ENCODE measurements at regions not wholly inside any gene's neighbourhood (a gene's known extent, or its start where the extent isn't known, plus 50 kb on each side); places are given as distances from the start of the nearest gene placed in this dataset.

DNA sequence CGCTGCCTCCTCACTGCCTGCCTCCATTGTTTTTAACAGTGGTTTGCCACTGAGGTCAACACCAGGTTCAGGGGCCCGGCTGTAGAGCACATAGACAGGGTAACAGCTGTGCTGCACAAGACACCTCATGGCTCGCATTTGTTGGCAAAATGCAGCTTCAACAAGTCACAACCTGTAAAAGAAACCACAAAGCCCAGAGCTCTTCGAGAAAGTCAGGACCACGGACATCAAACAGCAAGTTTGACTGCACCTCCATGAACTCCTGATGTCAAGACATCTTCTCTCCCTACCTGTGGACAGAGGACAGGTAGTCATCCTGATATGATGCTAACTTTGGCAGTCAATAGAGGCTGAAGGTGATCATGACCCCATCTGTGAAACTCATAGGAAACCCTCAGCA is 142.4 kb upstream of the SOX9 start:
- no peak for DNase-seq

- DNase-seq: no peak
These were observed 140.6 kb upstream of the SOX9 start for GRCh38 chr17:71980171-71980570.

GRCh38 chr17:71983828-71984227 is 137.0 kb upstream of the SOX9 start:
- DNase-seq: no peak

- no peak for DNase-seq
These were observed 135.4 kb upstream of the SOX9 start for GRCh38 chr17:71985111-71986039.

- no peak for DNase-seq
These were observed 133.9 kb upstream of the SOX9 start for GRCh38 chr17:71986886-71987285.

GRCh38 chr17:71987634-71988033 is 133.2 kb upstream of the SOX9 start:
- no peak for DNase-seq

- no peak for DNase-seq
These were observed 131.7 kb upstream of the SOX9 start for GRCh38 chr17:71989117-71989516.

GRCh38 chr17:71993363-71993762 is 127.5 kb upstream of the SOX9 start:
- DNase-seq: no peak

- no peak for DNase-seq
These were observed 125.2 kb upstream of the SOX9 start for GRCh38 chr17:71995590-71995989.

DNA sequence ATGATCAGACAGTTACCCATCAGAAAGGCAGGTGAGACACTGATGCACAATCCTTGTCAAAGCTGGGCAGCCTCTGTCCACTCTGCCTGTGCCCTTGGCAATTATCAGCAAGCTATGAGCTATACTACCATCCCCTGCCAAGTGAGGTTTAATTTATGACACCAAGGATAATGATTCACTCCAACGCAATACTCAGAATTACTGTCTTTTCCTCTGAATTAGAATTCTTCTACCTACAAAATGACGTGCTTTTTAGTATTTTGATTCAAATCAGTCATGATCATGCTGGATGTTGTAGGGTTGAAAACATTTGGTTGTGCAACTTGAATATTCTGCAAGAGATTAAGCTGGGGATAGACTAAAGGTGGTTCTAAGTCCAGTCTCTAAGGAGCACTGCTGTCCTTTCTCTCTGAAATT is 116.8 kb upstream of the SOX9 start:
- DNase-seq: no peak

DNA sequence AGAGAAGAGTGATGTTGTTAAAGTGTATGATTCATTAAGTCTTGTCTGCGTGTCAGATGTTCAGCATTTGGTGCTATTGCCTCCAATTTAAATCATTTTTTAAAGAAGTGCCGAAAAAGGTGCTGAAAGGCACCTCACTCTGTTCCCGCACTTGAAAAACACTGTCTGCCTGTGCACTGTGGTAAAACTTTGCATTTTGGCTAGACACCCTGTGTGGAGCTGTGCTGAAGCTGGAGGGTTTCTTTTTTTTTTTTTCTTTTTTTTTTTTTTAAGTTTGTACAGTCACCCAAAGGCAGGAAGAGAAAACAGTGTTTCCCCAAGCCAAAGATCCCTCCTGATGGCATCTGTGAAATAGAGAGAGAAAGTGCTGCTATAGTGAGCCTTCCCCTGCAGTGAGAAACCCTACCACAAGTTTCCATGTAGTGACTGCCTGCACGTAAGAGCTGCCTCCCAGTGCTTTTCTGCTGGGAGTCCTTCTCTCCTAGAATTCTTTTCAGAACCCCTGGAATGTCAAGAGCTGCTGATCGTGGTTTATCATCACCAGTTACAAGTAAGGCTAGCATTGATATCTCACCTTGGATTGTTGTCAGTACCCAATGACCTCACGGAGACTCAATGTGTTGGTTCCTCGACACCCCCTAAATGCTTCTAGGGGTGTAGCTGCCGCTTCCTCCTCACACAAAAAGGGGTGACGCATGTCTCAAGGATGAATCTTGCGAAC is 116.0 kb upstream of the SOX9 start:
- DNase-seq: no peak

DNA sequence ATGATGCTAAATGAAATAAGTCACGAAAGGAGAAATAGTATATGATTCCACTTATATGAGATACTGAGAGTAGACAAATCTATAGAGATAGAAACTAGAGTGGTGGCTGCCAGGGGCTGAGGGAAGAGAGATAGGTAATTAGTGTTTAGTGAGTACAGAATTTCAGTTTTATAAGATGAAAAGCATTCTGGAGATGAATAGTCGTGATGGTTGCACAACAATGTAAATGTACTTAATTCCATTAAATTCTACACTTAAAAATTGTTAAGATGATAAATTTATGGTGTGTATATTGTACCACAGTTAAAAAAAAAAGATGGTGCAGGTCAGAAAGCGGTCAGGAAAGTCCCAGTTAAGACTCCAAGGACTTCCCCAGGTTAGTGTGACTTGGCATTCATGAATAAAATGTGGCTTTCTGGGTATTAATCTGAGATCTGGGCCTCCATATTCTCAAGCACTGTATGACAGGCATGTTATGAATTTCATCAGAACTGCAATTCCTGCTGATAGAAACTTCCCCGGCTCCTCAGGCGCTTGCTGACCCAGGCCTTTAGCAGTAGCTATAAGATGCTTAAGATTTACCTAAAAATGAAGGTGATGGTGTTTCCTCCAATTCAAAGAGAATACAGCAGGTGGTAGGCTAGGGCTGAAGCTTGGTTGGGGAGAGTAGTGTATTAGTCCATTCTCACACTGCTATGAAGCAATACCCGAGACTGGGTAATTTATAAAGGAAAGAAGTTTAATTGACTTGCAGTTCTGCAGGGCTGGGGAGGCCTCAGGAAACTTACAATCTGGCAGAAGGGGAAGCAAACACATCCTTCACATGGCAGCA is 115.3 kb upstream of the SOX9 start:
- no peak for DNase-seq

DNA sequence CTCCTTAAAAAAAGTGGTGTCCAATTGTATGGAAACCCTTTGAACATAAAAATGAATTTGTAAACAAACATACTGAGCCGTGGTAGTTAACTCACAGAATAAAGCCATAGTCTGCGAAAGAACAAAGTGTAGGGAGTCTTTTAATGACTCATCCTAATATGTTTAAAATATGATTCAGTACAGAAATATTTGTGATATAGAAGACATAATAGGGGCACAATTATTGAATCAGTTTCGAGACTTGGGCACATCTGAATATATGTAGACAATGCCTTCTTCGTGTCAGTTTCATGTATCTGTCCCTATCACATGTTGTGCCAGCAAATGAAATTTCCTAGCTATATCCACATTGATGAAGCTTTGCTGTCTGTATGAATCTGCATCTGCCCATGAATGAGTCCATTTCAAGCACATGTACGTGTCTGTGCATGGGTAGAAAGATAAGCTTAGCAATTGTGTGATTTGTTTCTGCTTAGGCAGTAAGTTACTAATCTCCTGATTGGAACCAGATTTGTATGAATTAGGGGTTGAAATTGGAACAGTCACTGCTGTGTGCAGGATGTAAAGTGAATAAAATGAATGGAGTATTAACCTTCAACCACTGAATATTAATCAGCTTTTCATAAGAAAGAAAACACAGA is 112.5 kb upstream of the SOX9 start:
- no peak for DNase-seq

- DNase-seq: no peak
These were observed 109.3 kb upstream of the SOX9 start for GRCh38 chr17:72011561-72011960.

- no peak for DNase-seq
These were observed 99.3 kb upstream of the SOX9 start for GRCh38 chr17:72021417-72022041.

DNA sequence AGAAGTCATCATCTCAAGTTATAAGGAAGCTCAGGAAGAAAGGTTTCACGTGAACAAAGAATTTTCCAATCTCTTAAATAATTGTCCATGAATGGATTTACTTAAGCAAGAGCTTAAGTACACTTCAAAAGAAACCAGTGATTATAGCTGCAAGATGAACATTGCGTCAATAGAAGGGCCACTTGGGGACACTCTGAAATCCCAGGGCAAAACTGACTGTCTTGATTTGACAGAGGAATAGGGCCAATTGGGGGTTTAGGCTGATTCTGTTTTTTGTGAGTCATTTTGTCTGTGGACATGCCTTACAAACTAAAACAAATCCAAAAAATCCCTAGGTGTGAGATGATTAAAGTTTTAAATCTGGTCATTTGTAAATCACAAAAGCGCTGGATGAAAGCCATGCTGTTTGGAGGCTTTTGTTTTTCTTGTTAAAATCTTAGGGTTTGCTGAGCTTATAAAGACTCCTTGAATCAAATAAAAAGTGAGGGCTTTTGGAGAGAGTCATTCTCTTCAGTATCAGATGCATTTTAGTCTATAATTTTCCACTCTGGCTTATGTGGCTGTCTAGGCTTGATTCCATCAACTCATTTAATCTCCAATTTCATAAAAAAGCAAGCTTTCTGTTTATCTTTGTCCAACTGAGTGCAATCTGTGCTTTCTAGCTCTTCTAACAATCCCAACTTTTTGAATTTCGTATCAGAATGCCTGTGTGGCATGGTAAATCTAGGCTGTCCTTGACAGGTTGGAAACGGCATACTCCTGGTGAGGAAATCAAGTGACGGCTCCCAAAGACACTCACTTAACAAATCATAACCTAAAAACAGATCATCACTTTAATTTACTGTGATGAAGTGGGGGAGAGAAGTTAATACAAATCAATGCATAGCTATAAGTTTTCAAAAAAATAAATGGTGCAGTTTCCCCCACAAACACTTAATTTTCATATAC is 98.2 kb upstream of the SOX9 start:
- DNase-seq: no peak

DNA sequence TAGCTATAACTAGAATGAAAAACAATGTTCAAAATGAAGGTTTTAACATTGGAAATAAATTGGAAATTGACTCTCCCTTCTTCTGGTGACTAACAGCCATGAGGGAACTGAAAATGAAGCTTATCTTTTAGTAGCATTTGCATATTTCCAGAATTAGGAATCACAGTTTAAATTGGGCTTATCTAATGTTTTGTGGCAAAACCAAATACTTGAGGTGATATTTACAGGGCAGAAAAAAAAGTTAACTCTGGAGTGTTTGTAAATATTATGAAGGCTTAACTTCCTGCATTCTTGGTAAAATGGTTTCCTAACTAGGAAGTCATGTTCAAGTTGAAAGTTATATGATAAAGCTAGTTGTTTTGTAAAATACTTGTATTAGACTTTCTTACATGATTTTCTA is 96.4 kb upstream of the SOX9 start:
- DNase-seq: no peak

GRCh38 chr17:72025113-72025512 is 95.7 kb upstream of the SOX9 start:
- no peak for DNase-seq

DNA sequence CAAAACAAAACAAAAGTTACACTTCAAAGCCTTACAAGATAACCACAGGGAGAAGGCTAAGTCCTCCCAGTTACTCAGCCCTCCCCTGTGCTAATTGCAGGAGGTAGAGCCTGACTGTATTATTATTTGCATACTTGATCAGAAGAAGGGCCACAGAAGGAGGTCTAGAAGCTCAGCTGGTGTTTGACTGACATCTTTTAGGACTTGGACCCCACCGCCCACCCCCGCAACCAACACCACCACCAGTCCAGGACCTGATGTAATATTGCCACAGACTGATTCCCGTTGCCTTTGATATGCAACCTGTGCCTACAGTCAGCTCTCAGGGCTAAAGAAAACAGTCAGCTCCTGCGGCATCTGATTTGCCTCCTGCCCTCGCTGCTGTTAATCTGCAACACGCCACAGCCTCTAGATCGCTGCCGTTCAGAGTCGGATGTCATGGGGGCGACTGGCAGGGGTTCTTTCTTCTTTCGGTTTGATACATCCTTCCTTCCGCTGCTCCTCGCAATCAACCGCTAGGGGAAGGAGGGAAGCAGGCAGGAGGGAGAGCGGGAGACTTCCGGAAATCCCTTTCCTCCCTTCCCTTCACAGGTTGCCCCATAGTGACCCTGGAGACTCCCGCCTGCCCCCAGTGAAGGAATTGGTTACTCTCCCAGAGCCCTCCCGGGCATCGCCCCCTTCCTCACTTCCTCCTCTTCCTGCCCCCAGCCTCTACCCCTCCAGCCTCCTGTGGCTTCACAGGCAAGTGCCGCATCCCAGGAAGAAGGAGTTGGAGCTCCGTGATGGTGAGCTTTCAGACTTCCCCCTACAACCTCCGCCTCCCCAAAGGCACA is 90.5 kb upstream of the SOX9 start:
- peak in 40 of 56 donors; percentile 11 to 62 (median 32) for DNase-seq
